ENCODE measurements at regions not wholly inside any gene's neighbourhood (a gene's known extent, or its start where the extent isn't known, plus 50 kb on each side); places are given as distances from the start of the nearest gene placed in this dataset.

DNA sequence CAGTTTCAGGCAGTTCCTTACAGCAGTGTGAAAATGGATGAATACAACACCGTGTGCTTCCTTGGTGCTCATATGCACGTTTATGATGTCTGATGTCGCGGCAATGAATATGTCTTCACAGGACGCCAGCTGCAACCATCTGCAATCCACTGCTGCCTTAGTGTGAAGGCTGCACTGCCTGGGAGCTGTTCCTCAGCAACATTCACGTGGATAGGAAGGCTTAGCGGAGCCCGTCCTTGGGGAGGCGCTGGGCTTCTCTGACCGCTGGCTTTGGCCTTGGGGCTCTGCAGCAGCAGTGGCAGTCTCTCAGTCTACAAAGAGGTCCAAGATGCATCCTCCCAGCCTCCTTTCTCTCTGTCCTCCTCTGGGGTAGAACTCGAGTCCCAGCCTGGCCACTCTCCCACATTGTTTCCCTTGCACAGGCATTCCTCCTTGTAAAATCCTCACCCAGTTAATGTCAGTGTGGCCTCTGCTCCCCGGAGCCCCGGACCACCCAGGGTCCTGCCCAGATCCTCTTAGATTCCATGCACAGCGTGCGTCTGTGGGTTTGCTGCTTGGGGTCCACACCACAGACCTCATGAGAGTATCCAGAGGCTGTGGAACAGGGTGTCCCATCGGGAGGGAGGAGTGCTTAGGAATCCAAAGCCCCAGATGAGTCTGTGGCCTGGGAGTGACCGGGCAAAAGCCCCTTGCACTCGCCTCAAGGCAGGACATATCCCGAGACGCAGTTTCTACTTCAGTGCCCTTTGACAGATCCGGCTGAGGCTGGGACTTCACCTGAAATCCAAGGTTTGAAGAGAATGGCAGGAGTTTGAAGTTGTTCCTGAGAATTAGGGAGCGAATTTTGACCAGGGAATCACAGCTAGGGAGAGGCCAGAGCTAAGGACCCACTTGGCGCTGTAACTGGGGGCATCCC lies 181.3 kb downstream of the THBS2 start:
- no peaks in the 10 kb centered on the region for H3K4me1 Mint-ChIP-seq (ENCODE audit: low read depth, unreplicated experiment)
- H3K27me3 ChIP-seq (replicated peaks; ENCODE audit: control insufficient read depth, insufficient read depth, low read length) = no peaks in the 10 kb centered on the region
- H3K4me3 ChIP-seq (ENCODE audit: low read depth, low read length) = no peak overlapping the region
- peaks cover 3% of the 10 kb centered on the region for H3K27me3 Mint-ChIP-seq (ENCODE audit: insufficient read depth, unreplicated experiment)
- no peaks in the 10 kb centered on the region for H3K36me3 Mint-ChIP-seq (ENCODE audit: insufficient read depth, unreplicated experiment)
- no peaks in the 10 kb centered on the region for H3K36me3 ChIP-seq (ENCODE audit: control insufficient read depth, insufficient read depth, low read length)
- H3K27ac Mint-ChIP-seq (ENCODE audit: unreplicated experiment) = no peak overlapping the region
- no peak for DNase-seq
- no peak for TF ChIP-seq CTCF (IDR thresholded peaks at IDR 0.05; ENCODE audit: insufficient read depth in 1 of 2, low read depth in 1 of 2, low read length in 1 of 2, severe bottlenecking in 1 of 2, unreplicated experiment in 1 of 2)
- H3K4me3 Mint-ChIP-seq (ENCODE audit: unreplicated experiment) = no peak overlapping the region
- peaks cover 4% of the 10 kb centered on the region for H3K9me3 Mint-ChIP-seq (ENCODE audit: unreplicated experiment)
- ChIA-PET CTCF (no interaction called here), POLR2A (no interaction called here)
- intact Hi-C loops (cut with micrococcal nuclease; ENCODE audit: unreplicated experiment) = no loop called here
- H3K4me1 ChIP-seq = no peaks in the 10 kb centered on the region
- no peaks in the 10 kb centered on the region for H3K9me3 ChIP-seq
- BruUV-seq (replicated peaks) = no TSS peak

DNA sequence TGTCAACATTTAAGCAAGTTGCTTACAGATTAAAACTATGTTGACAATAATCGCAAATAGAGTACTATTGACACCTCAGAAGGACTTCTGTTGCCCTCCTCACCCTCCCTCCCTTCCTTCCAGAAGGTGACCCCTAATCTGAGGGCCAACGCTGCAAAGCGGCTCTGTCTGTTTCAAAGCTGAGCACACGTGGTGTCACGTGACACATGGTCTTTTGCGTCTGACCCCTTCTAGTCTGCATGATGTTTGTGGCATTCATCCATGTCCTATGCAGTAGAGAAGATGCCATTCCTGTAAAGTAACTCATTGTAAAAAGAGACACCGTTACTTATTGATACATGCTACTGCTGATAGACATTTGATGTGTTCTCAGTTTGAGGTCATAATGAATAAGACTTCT lies 182.3 kb downstream of the THBS2 start:
- H3K4me3 ChIP-seq (ENCODE audit: low read depth, low read length) = no peak overlapping the region
- peaks cover 3% of the 10 kb centered on the region for H3K27me3 Mint-ChIP-seq (ENCODE audit: insufficient read depth, unreplicated experiment)
- POLR2A ChIA-PET = no interaction called here
- no peaks in the 10 kb centered on the region for H3K9me3 ChIP-seq
- BruUV-seq (replicated peaks) = no TSS peak
- CTCF ChIA-PET = no interaction called here
- no peak overlapping the region for H3K27ac Mint-ChIP-seq (ENCODE audit: unreplicated experiment)
- H3K36me3 Mint-ChIP-seq (ENCODE audit: insufficient read depth, unreplicated experiment) = no peaks in the 10 kb centered on the region
- no peaks in the 10 kb centered on the region for H3K27me3 ChIP-seq (replicated peaks; ENCODE audit: control insufficient read depth, insufficient read depth, low read length)
- no peaks in the 10 kb centered on the region for H3K36me3 ChIP-seq (ENCODE audit: control insufficient read depth, insufficient read depth, low read length)
- H3K4me1 ChIP-seq = no peaks in the 10 kb centered on the region
- intact Hi-C loops (cut with micrococcal nuclease; ENCODE audit: unreplicated experiment) = no loop called here
- peaks cover 9% of the 10 kb centered on the region for H3K9me3 Mint-ChIP-seq (ENCODE audit: unreplicated experiment)
- no peak overlapping the region for H3K4me3 Mint-ChIP-seq (ENCODE audit: unreplicated experiment)
- TF ChIP-seq CTCF (IDR thresholded peaks at IDR 0.05; ENCODE audit: insufficient read depth in 1 of 2, low read depth in 1 of 2, low read length in 1 of 2, severe bottlenecking in 1 of 2, unreplicated experiment in 1 of 2) = no peak
- no peaks in the 10 kb centered on the region for H3K4me1 Mint-ChIP-seq (ENCODE audit: low read depth, unreplicated experiment)
- DNase-seq = no peak

DNA sequence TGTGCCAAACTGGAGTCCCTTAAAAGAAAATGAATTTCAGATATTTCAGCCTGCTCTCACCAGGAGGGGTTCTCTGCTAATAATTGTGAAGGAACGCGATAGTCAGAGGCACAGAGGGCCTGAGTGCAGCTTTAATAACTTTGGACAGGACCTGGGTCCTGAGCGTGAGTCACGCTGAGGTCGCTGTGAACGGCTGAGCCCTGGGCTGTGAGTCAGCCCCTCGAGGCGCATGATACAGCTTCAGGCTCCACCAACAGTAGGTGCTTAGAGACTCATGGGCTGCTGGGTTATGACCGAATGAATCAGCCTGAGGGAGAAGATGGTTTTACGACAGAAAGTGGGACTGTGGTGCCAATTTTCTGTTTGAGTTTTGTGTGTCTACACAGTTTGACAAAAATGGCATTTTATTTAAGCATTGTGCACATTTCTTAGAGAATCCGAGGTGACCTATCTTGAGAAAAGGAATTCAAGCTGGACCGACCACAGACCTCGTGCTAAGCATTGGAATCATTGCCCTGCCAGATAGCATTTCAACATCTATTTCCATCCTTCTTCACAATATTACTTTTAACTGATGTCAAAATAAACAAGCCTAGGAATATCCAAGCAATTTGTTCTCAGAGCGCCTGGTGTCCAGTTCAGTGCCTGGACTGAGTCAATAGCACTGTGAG lies 183.0 kb downstream of the THBS2 start:
- Histone ChIP-seq H3K27me3 (replicated peaks; ENCODE audit: control insufficient read depth, insufficient read depth, low read length) (no peaks in the 10 kb centered on the region), H3K9me3 (no peaks in the 10 kb centered on the region), H3K4me1 (no peaks in the 10 kb centered on the region), H3K4me3 (ENCODE audit: low read depth, low read length) (no peak overlapping the region), H3K36me3 (ENCODE audit: control insufficient read depth, insufficient read depth, low read length) (no peaks in the 10 kb centered on the region)
- BruUV-seq (replicated peaks) = no TSS peak
- Mint-ChIP-seq H3K4me3 (ENCODE audit: unreplicated experiment) (no peak overlapping the region), H3K27ac (ENCODE audit: unreplicated experiment) (no peak overlapping the region), H3K27me3 (ENCODE audit: insufficient read depth, unreplicated experiment) (peaks cover 3% of the 10 kb centered on the region), H3K9me3 (ENCODE audit: unreplicated experiment) (peaks cover 9% of the 10 kb centered on the region), H3K36me3 (ENCODE audit: insufficient read depth, unreplicated experiment) (no peaks in the 10 kb centered on the region), H3K4me1 (ENCODE audit: low read depth, unreplicated experiment) (no peaks in the 10 kb centered on the region)
- TF ChIP-seq CTCF (IDR thresholded peaks at IDR 0.05; ENCODE audit: insufficient read depth in 1 of 2, low read depth in 1 of 2, low read length in 1 of 2, severe bottlenecking in 1 of 2, unreplicated experiment in 1 of 2) = no peak
- DNase-seq = peak; percentile 9 to 48
- CTCF ChIA-PET = no interaction called here
- POLR2A ChIA-PET = no interaction called here
- intact Hi-C loops (cut with micrococcal nuclease; ENCODE audit: unreplicated experiment) = no loop called here
